ENCODE measurements at regions not wholly inside any gene's neighbourhood (a gene's known extent, or its start where the extent isn't known, plus 50 kb on each side); places are given as distances from the start of the nearest gene placed in this dataset.

- H3K4me2 ChIP-seq, result no peak overlapping the region
- H3K9me3 ChIP-seq (replicated peaks in 1 of 11), result no peaks in the 10 kb centered on the region
- H3K9ac ChIP-seq, result no peak overlapping the region
- H3K27me3 ChIP-seq, result no peaks in the 10 kb centered on the region
- no peak for TF ChIP-seq Cebpa-rat (IDR thresholded peaks at IDR 0.05)
- no peak overlapping the region for H3K4me3 ChIP-seq
- H4K20me1 ChIP-seq, result no peaks in the 10 kb centered on the region
- no peak overlapping the region for H3K27ac ChIP-seq
- peaks cover 0 to under 1% (median 0%) of the 10 kb centered on the region in 10 experiments; a peak in 1 of 20 replicates for H3K4me1 ChIP-seq
- H3K36me3 ChIP-seq, result no peaks in the 10 kb centered on the region
Observed at GRCh38 chr2:15795426-15795825, 144.9 kb upstream of the MYCN start.

- no peaks in the 10 kb centered on the region for H4K20me1 ChIP-seq
- peaks cover 0 to 5% (median 0%) of the 10 kb centered on the region in 10 experiments; a peak in 3 of 20 replicates for H3K4me1 ChIP-seq
- H3K27me3 ChIP-seq, result no peaks in the 10 kb centered on the region
- no peak overlapping the region for H3K9ac ChIP-seq
- H3K27ac ChIP-seq, result no peak overlapping the region
- no peak for TF ChIP-seq Cebpa-rat (IDR thresholded peaks at IDR 0.05)
- no peaks in the 10 kb centered on the region for H3K9me3 ChIP-seq (replicated peaks in 1 of 11)
- H3K36me3 ChIP-seq, result no peaks in the 10 kb centered on the region
- H3K4me3 ChIP-seq, result no peak overlapping the region
- H3K4me2 ChIP-seq, result no peak overlapping the region
Observed at GRCh38 chr2:15796167-15796942, 144.0 kb upstream of the MYCN start.

DNA sequence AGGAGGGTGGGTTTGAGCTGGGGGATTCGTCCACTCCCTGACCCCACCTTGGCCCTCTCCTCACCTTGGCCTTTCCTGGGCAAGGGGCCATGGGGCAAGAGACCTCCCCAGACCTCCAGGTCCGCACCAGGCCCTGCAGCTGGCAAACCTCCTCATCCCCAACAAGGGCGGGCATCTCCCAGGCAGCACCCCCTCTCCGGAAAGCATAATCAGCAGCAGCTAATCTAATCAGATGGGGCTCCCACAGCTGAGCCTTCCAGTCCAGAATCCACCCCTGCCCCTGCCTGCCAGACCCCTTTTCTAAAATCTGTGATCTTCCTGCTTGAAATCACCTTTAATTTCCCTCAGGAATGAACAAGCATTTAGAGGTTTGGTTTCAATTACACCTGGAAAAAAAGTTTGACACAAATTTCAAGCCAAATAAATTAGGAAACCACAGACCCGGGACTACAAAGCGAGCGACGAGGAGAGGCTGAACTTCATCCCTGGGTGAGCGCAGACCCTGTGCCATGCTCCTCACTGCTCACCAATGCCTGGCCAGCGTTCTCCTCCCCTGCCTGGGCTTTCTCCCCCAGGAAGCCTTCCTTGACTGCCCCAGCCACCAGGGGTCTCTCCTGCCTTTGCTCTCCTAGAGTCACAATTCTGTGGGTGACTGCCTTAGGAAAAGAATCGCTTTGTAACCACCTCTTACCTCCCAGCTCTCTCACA is 143.0 kb upstream of the MYCN start:
- Histone ChIP-seq H3K4me3 (no peak overlapping the region), H3K9me3 (replicated peaks in 1 of 11) (no peaks in the 10 kb centered on the region), H3K27me3 (no peaks in the 10 kb centered on the region), H4K20me1 (no peaks in the 10 kb centered on the region), H3K4me2 (no peak overlapping the region), H3K27ac (no peak overlapping the region), H3K4me1 (peaks cover 0 to 5% (median 0%) of the 10 kb centered on the region in 10 experiments; a peak in 3 of 20 replicates), H3K36me3 (no peaks in the 10 kb centered on the region), H3K9ac (no peak overlapping the region)
- no peak for TF ChIP-seq Cebpa-rat (IDR thresholded peaks at IDR 0.05)

- Histone ChIP-seq H3K27me3 (no peaks in the 10 kb centered on the region), H3K27ac (no peak overlapping the region), H3K4me3 (no peak overlapping the region), H3K9me3 (replicated peaks in 1 of 11) (no peaks in the 10 kb centered on the region), H3K36me3 (no peaks in the 10 kb centered on the region), H3K4me2 (no peak overlapping the region), H3K9ac (no peak overlapping the region), H4K20me1 (no peaks in the 10 kb centered on the region), H3K4me1 (peaks cover 0 to 5% (median 0%) of the 10 kb centered on the region in 10 experiments; a peak in 3 of 20 replicates)
- TF ChIP-seq Cebpa-rat (IDR thresholded peaks at IDR 0.05), result no peak
Observed at GRCh38 chr2:15797939-15798281, 142.4 kb upstream of the MYCN start.

GRCh38 chr2:15798701-15799431 is 141.5 kb upstream of the MYCN start:
- H3K4me2 ChIP-seq, result no peak overlapping the region
- H3K27me3 ChIP-seq, result no peaks in the 10 kb centered on the region
- H3K27ac ChIP-seq, result no peak overlapping the region
- no peak overlapping the region for H3K4me3 ChIP-seq
- H3K9ac ChIP-seq, result no peak overlapping the region
- no peaks in the 10 kb centered on the region for H3K36me3 ChIP-seq
- TF ChIP-seq Cebpa-rat (IDR thresholded peaks at IDR 0.05), result no peak
- peaks cover 0 to 5% (median 0%) of the 10 kb centered on the region in 10 experiments; a peak in 3 of 20 replicates for H3K4me1 ChIP-seq
- no peaks in the 10 kb centered on the region for H4K20me1 ChIP-seq
- no peaks in the 10 kb centered on the region for H3K9me3 ChIP-seq (replicated peaks in 1 of 11)

GRCh38 chr2:15799432-15799827 is 140.9 kb upstream of the MYCN start:
- Histone ChIP-seq H4K20me1 (no peaks in the 10 kb centered on the region), H3K36me3 (no peaks in the 10 kb centered on the region), H3K27ac (no peak overlapping the region), H3K4me1 (peaks cover 0 to 5% (median 0%) of the 10 kb centered on the region in 10 experiments; a peak in 3 of 20 replicates), H3K4me3 (no peak overlapping the region), H3K27me3 (no peaks in the 10 kb centered on the region), H3K9me3 (replicated peaks in 1 of 11) (no peaks in the 10 kb centered on the region), H3K9ac (no peak overlapping the region), H3K4me2 (no peak overlapping the region)
- no peak for TF ChIP-seq Cebpa-rat (IDR thresholded peaks at IDR 0.05)

- no peak overlapping the region for H3K4me3 ChIP-seq
- no peaks in the 10 kb centered on the region for H3K36me3 ChIP-seq
- H3K27ac ChIP-seq, result no peak overlapping the region
- no peaks in the 10 kb centered on the region for H3K27me3 ChIP-seq
- no peak overlapping the region for H3K4me2 ChIP-seq
- H4K20me1 ChIP-seq, result no peaks in the 10 kb centered on the region
- no peaks in the 10 kb centered on the region for H3K9me3 ChIP-seq (replicated peaks in 1 of 11)
- TF ChIP-seq Cebpa-rat (IDR thresholded peaks at IDR 0.05), result no peak
- H3K4me1 ChIP-seq, result peaks cover 0 to 5% (median 0%) of the 10 kb centered on the region in 10 experiments; a peak in 3 of 20 replicates
- H3K9ac ChIP-seq, result no peak overlapping the region
Observed at GRCh38 chr2:15800495-15801329, 139.6 kb upstream of the MYCN start.

DNA sequence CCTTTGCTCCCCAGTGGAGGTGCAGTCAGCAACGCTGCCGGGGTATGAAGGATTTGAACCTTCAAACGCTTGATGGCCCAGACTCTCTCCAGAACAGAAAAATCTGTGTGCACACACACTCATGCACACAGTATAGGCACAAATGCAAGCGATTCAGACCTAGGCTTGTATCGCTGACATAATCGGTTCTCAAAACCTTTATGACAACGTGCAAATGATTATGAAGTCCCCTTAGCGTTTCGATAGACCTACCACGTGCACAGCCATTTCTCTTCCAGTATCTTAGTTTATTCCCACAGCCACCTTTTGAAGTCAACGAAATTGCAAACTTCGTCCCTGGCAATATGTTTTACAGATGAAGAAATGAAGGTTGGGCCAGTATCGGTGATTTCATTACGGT is 138.9 kb upstream of the MYCN start:
- TF ChIP-seq Cebpa-rat (IDR thresholded peaks at IDR 0.05), result no peak
- H3K9ac ChIP-seq, result no peak overlapping the region

More for the DNA sequence above, 138.9 kb upstream of the MYCN start:
- Histone ChIP-seq H3K9me3 (replicated peaks in 1 of 11) (no peaks in the 10 kb centered on the region), H4K20me1 (no peaks in the 10 kb centered on the region), H3K4me2 (no peak overlapping the region), H3K4me1 (peaks cover 0 to 5% (median 0%) of the 10 kb centered on the region in 10 experiments; a peak in 3 of 20 replicates), H3K27me3 (no peaks in the 10 kb centered on the region), H3K4me3 (no peak overlapping the region), H3K36me3 (no peaks in the 10 kb centered on the region), H3K27ac (no peak overlapping the region)
